Stimulated activated CD4-positive, alpha-beta T cell treated with anti-CD3 and anti-CD28 coated beads, Interleukin-12 subunit alpha, Interleukin-12 subunit beta, amount 100 ng/mL, for 4 hours (primary cell): ENCODE measurements at regions not wholly inside any gene's neighbourhood (a gene's known extent, or its start where the extent isn't known, plus 50 kb on each side); places are given as distances from the start of the nearest gene placed in this dataset.
"Not testable (repeated sequence)": the region's sequence is repeated elsewhere in the genome, so short reads cannot be mapped to it uniquely, and the experiment has no call there.

Experiments used
- DNase-seq: peaks from one replicate; pipeline ENCODE4 v3.0.0-alpha.2; 2020

GRCh38 chr2:240383099-240383758 lies 52.2 kb upstream of the GPC1 start:
- DNase-seq: no peak

- DNase-seq: no peak
Observed at GRCh38 chr2:240383871-240384700, 51.4 kb upstream of the GPC1 start.

GRCh38 chr2:240384711-240385450 lies 50.6 kb upstream of the GPC1 start:
- no peak for DNase-seq

DNA sequence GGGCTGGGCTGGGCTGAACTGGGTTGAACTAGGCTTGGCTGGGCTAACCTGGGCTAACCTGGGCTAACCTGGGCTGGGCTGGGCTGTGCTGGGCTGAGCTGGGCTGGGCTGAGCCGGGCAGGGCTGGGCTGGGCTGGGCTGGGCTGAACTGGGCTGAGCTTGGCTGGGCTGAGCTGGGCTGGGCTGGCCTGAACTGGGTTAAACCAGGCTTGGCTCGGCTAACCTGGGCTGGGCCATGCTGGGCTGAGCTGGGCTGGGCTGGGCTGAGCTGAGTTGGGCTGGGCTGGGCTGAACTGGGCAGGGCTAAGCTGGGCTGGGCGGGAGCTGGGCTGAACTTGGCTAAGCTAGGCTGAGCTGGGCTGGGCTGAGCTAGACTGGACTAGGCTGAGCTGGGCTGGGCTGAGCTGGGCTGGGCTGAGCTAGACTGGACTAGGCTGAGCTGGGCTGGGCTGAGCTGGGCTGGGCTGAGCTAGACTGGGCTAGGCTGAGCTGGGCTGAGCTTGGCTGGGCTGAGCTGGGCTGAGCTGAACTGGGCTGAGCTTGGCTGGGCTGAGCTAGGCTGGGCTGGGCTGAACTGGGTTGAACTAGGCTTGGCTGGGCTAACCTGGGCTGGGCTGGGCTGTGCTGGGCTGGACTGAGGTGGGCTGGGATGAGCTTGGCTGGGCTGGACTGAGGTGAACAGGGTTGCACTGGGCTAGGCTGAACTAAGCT lies 49.9 kb upstream of the GPC1 start:
- DNase-seq: not testable (repeated sequence)
